ENCODE measurements at regions not wholly inside any gene's neighbourhood (a gene's known extent, or its start where the extent isn't known, plus 50 kb on each side); places are given as distances from the start of the nearest gene placed in this dataset.

DNA sequence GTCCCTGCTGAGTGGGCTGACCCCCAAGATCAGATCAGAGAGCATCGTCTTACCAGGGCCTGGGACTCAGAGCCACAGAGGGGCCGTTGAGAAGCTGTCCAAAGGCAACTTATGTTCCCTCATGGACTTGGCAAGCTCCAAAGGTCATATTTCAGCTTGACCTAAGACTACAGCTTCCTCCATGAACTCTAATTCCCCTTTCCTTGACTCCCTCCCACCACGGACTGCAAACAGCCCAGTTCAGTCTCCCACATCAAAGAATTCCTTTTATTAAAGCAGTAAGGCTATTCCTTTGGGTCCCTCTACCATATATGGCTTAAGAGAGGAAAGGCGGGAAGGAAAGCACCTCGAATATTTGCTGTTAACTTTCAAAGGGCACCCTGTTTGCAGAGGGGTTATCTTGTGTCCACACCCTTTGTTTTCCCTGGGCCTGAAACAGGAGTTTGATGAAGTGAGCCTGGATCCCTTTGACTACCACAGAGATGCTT, 146.1 kb upstream of the THBS1 start:
- TF ChIP-seq PAX5 (IDR thresholded peaks at IDR 0.05; ENCODE audit: insufficient read depth, low read length, severe bottlenecking) = no peak
- TF ChIP-seq TAF1 (IDR thresholded peaks at IDR 0.05; ENCODE audit: low read depth, low read length) = no peak
- no peak for TF ChIP-seq POLR2A (IDR thresholded peaks at IDR 0.05; ENCODE audit: low read depth, low read length)
- no peak for TF ChIP-seq POLR2AphosphoS5 (IDR thresholded peaks at IDR 0.05; ENCODE audit: low read depth, low read length)
